PC-9 (cell line): ENCODE measurements at regions not wholly inside any gene's neighbourhood (a gene's known extent, or its start where the extent isn't known, plus 50 kb on each side); places are given as distances from the start of the nearest gene placed in this dataset.

ENCODE experiments used
- CTCF ChIP-seq: fragments of 200-600 bp; sonication (generic); conservative IDR thresholded peaks from 2 replicates; pipeline ENCODE4 v1.6.1; 2017; ENCODE audit warnings: mixed run types, antibody characterized with exemption, mild to moderate bottlenecking, moderate library complexity
- EZH2 ChIP-seq: fragments of 200-600 bp; sonication (generic); IDR thresholded peaks from 2 replicates; pipeline ENCODE4 v1.8.0; 2017; ENCODE audit warnings: antibody characterized with exemption, low read depth

- TF ChIP-seq CTCF (no peak), EZH2 (no peak)
These were observed 146.9 kb downstream of the MIAT start for GRCh38 chr22:26804315-26804714.
